Islet of Langerhans (tissue), 1 donor: ENCODE measurements at regions not wholly inside any gene's neighbourhood (a gene's known extent, or its start where the extent isn't known, plus 50 kb on each side); places are given as distances from the start of the nearest gene placed in this dataset.

Experiments
- FAIRE-seq: peaks from one replicate; lab custom pipeline; 2011; peaks lifted over from hg19 to GRCh38; lab: Jason Lieb, UNC

GRCh38 chr11:95584180-95584579 is 205.4 kb downstream of the FAM76B start:
- FAIRE-seq: no peak

- no peak for FAIRE-seq
Observed at GRCh38 chr11:95577716-95578460, 211.7 kb downstream of the FAM76B start.

- FAIRE-seq: no peak
Observed at GRCh38 chr11:95576146-95576845, 213.3 kb downstream of the FAM76B start.

GRCh38 chr11:95575517-95575916 is 214.1 kb downstream of the FAM76B start:
- no peak for FAIRE-seq

GRCh38 chr11:95571718-95572260 is 217.8 kb downstream of the FAM76B start:
- FAIRE-seq: no peak

GRCh38 chr11:95570845-95571244 is 218.7 kb downstream of the FAM76B start:
- FAIRE-seq: no peak

GRCh38 chr11:95569207-95569606 is 220.4 kb downstream of the FAM76B start:
- FAIRE-seq: no peak

- FAIRE-seq: no peak
Observed at GRCh38 chr11:95568281-95568680, 221.3 kb downstream of the FAM76B start.

GRCh38 chr11:95567685-95568084 is 221.9 kb downstream of the FAM76B start:
- FAIRE-seq: no peak

- FAIRE-seq: no peak
Observed at GRCh38 chr11:95566211-95566610, 223.4 kb downstream of the FAM76B start.

GRCh38 chr11:95565724-95566141 is 223.8 kb downstream of the FAM76B start:
- FAIRE-seq: no peak

GRCh38 chr11:95563859-95564258 is 225.7 kb downstream of the FAM76B start:
- FAIRE-seq: no peak

GRCh38 chr11:95563173-95563572 is 226.4 kb downstream of the FAM76B start:
- no peak for FAIRE-seq

GRCh38 chr11:95562196-95562921 is 227.2 kb downstream of the FAM76B start:
- FAIRE-seq: no peak

- FAIRE-seq: no peak
Observed at GRCh38 chr11:95559899-95560298, 229.7 kb downstream of the FAM76B start.

- no peak for FAIRE-seq
Observed at GRCh38 chr11:95557376-95557775, 232.2 kb downstream of the FAM76B start.

GRCh38 chr11:95556342-95557163 is 233.0 kb downstream of the FAM76B start:
- no peak for FAIRE-seq

GRCh38 chr11:95556011-95556341 is 233.6 kb downstream of the FAM76B start:
- FAIRE-seq: no peak

- FAIRE-seq: no peak
Observed at GRCh38 chr11:95554911-95555310, 234.7 kb downstream of the FAM76B start.

- no peak for FAIRE-seq
Observed at GRCh38 chr11:95549301-95549700, 240.3 kb downstream of the FAM76B start.

- no peak for FAIRE-seq
Observed at GRCh38 chr11:95548416-95548815, 241.2 kb downstream of the FAM76B start.

- no peak for FAIRE-seq
Observed at GRCh38 chr11:95547976-95548375, 241.6 kb downstream of the FAM76B start.
